WTC11 (cell line): ENCODE measurements at regions not wholly inside any gene's neighbourhood (a gene's known extent, or its start where the extent isn't known, plus 50 kb on each side); places are given as distances from the start of the nearest gene placed in this dataset.

ENCODE experiments used
- ATAC-seq: fragments of 200-7000 bp; cut with Tn5 transposase; 2 replicates; pipeline ENCODE4 v1.10.0; 2021; ENCODE audit warnings: mild to moderate bottlenecking, moderate library complexity
- CTCF ChIA-PET: fragments of 300-600 bp; sonication (Branson Sonifier 250); formaldehyde crosslinking; loops from one replicate; lab custom pipeline; 2021; ENCODE audit warnings: antibody characterized with exemption; lab: Charles Lee
- POLR2A ChIA-PET: fragments of 350-600 bp; sonication (Branson Sonifier 250); formaldehyde crosslinking; loops from one replicate; lab custom pipeline; 2021; ENCODE audit warnings: antibody characterized with exemption; lab: Charles Lee
- DNase-seq: peaks from one replicate; pipeline ENCODE4 v3.0.0; 2021; ENCODE audit warnings: low spot score
- H3K27ac Mint-ChIP-seq: 2 replicates; pipeline ENCODE4 v1.8.0; 2021; ENCODE audit warnings: mixed read lengths
- H3K27me3 Mint-ChIP-seq: 2 replicates; pipeline ENCODE4 v1.8.0; 2021; ENCODE audit warnings: low read depth, mild to moderate bottlenecking, moderate library complexity, mixed read lengths
- H3K36me3 Mint-ChIP-seq: 2 replicates; pipeline ENCODE4 v1.8.0; 2021; ENCODE audit warnings: mixed read lengths
- H3K4me1 Mint-ChIP-seq: 2 replicates; pipeline ENCODE4 v1.8.0; 2022; ENCODE audit warnings: mixed read lengths
- H3K4me3 Mint-ChIP-seq: 2 replicates; pipeline ENCODE4 v1.8.0; 2021; ENCODE audit warnings: mild to moderate bottlenecking, moderate library complexity, mixed read lengths
- H3K9me3 Mint-ChIP-seq: 2 replicates; pipeline ENCODE4 v1.8.0; 2021; ENCODE audit warnings: mixed read lengths
- ATF1 ChIP-seq: sonication (generic); formaldehyde crosslinking; IDR thresholded peaks from 2 replicates; pipeline ENCODE4 v1.8.1; 2023; ENCODE audit warnings: mild to moderate bottlenecking, moderate library complexity, missing genetic modification reagents
- ESRRA ChIP-seq: sonication (generic); formaldehyde crosslinking; IDR thresholded peaks from 2 replicates; pipeline ENCODE4 v1.8.1; 2022; ENCODE audit warnings: mild to moderate bottlenecking, missing genetic modification reagents, borderline replicate concordance
- MXD4 ChIP-seq: fragments of 250-450 bp; sonication (Bioruptor Pico); IDR thresholded peaks from 2 replicates; pipeline ENCODE4 v1.8.0; 2021; ENCODE audit warnings: mild to moderate bottlenecking, moderate library complexity, borderline replicate concordance
- NR2C2 ChIP-seq: sonication (generic); formaldehyde crosslinking; IDR thresholded peaks from 2 replicates; pipeline ENCODE4 v1.8.0; 2022; ENCODE audit warnings: mild to moderate bottlenecking, missing genetic modification reagents
- SMAD4 ChIP-seq: sonication (generic); formaldehyde crosslinking; IDR thresholded peaks from 2 replicates; pipeline ENCODE4 v1.8.0; 2022; ENCODE audit warnings: mild to moderate bottlenecking, missing genetic modification reagents
- TF ChIP-seq, protein P1 (sequence below): fragments of 250-450 bp; sonication (Bioruptor Pico); IDR thresholded peaks from 2 replicates; pipeline ENCODE4 v2.1.2; 2022; ENCODE audit warnings: mild to moderate bottlenecking, moderate library complexity
- TF ChIP-seq, protein P2 (sequence below): sonication (generic); formaldehyde crosslinking; conservative IDR thresholded peaks from 2 replicates; pipeline ENCODE4 v1.8.1; 2023; ENCODE audit warnings: mild to moderate bottlenecking, low read depth, missing genetic modification reagents, moderate library complexity
- TF ChIP-seq, protein P3 (sequence below): sonication (generic); formaldehyde crosslinking; IDR thresholded peaks from 2 replicates; pipeline ENCODE4 v1.8.1; 2022; ENCODE audit warnings: low read depth, mild to moderate bottlenecking, moderate library complexity, missing genetic modification reagents, borderline replicate concordance
- TF ChIP-seq, protein P4 (sequence below): sonication (generic); formaldehyde crosslinking; IDR thresholded peaks from 2 replicates; pipeline ENCODE4 v1.8.1; 2023; ENCODE audit warnings: mild to moderate bottlenecking, missing genetic modification reagents, moderate library complexity
- TF ChIP-seq, protein P5 (sequence below): sonication (generic); formaldehyde crosslinking; IDR thresholded peaks from 2 replicates; pipeline ENCODE4 v1.8.0; 2023; ENCODE audit warnings: missing genetic modification reagents, mild to moderate bottlenecking, borderline replicate concordance
- TF ChIP-seq, protein P6 (sequence below): sonication (generic); formaldehyde crosslinking; IDR thresholded peaks from 2 replicates; pipeline ENCODE4 v1.8.1; 2022; ENCODE audit warnings: missing genetic modification reagents, borderline replicate concordance
- TF ChIP-seq, protein P7 (sequence below): sonication (generic); formaldehyde crosslinking; IDR thresholded peaks from 2 replicates; pipeline ENCODE4 v1.8.1; 2023; ENCODE audit warnings: mild to moderate bottlenecking, missing genetic modification reagents

DNA sequence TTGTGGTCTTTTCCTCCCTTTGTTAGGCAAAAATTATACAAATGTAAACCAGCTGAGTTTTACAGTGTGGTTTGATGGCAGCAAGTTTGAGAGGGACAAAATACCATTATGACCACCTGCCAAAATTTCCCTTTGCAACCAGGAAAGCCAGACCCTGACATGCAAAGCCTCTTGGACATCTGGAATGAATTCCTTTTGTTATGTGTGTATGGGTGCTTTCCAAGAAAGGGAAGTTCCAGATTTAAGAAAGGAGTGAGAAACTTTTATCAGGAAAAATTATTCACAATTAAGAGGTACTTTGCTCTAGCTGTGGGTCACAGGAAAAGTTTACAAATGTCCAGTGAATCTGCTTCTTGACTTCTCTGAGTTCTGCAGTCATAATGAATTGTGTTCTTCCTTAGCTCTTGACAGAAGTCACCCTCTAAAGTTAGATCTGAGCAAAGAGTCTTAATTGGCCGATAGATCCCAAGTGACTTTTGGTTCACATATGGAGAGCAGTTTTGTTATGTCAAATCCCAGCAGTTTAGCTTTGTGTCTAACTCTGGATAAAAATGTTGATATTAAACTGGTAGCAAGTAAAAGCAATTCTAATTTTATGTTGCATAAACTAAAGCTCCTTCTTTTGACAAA, 295.9 kb upstream of the ZNF608 start (continued):
- TF ChIP-seq, protein P1, sequence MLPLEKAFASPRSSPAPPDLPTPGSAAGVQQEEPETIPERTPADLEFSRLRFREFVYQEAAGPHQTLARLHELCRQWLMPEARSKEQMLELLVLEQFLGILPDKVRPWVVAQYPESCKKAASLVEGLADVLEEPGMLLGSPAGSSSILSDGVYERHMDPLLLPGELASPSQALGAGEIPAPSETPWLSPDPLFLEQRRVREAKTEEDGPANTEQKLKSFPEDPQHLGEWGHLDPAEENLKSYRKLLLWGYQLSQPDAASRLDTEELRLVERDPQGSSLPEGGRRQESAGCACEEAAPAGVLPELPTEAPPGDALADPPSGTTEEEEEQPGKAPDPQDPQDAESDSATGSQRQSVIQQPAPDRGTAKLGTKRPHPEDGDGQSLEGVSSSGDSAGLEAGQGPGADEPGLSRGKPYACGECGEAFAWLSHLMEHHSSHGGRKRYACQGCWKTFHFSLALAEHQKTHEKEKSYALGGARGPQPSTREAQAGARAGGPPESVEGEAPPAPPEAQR (CRISPR knock-in tag): no peak
- no peak for TF ChIP-seq NR2C2 (CRISPR knock-in tag)
- TF ChIP-seq, protein P2, sequence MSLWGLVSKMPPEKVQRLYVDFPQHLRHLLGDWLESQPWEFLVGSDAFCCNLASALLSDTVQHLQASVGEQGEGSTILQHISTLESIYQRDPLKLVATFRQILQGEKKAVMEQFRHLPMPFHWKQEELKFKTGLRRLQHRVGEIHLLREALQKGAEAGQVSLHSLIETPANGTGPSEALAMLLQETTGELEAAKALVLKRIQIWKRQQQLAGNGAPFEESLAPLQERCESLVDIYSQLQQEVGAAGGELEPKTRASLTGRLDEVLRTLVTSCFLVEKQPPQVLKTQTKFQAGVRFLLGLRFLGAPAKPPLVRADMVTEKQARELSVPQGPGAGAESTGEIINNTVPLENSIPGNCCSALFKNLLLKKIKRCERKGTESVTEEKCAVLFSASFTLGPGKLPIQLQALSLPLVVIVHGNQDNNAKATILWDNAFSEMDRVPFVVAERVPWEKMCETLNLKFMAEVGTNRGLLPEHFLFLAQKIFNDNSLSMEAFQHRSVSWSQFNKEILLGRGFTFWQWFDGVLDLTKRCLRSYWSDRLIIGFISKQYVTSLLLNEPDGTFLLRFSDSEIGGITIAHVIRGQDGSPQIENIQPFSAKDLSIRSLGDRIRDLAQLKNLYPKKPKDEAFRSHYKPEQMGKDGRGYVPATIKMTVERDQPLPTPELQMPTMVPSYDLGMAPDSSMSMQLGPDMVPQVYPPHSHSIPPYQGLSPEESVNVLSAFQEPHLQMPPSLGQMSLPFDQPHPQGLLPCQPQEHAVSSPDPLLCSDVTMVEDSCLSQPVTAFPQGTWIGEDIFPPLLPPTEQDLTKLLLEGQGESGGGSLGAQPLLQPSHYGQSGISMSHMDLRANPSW: no peak
- TF ChIP-seq, all 79 proteins: peak for 0

DNA sequence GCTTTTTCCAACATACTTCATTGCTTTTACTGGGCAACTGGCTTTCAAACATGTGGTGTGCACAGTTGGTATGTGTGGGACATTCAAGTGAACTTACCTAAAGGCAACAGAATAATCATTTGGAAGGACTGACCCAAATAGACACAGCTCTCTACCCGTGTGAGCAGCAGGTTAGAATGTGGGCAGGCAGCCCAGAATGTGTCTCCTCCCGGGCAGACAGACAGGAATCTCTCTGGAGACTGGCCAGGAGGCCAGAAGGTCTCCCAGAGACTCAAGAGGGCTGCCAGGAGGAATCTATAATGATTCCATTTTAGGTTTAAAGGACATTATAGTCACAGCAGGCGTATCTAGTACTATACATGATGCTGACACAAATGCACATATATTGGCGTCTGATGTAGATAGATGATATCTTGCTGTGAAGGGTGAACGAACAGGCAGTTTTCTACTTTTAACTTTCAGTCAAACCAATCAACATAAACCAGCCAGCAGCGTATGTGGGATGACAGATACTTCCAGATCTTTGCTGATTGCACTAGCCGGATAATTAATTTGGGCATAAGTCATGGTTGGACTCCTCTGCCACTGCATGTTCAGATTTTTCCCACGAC, 297.4 kb upstream of the ZNF608 start:
- H3K9me3 Mint-ChIP-seq: peaks cover 5% of the 10 kb centered on the region; the same call in 1 of the 2 replicates
- POLR2A ChIA-PET: no interaction called here
- TF ChIP-seq, protein P3, sequence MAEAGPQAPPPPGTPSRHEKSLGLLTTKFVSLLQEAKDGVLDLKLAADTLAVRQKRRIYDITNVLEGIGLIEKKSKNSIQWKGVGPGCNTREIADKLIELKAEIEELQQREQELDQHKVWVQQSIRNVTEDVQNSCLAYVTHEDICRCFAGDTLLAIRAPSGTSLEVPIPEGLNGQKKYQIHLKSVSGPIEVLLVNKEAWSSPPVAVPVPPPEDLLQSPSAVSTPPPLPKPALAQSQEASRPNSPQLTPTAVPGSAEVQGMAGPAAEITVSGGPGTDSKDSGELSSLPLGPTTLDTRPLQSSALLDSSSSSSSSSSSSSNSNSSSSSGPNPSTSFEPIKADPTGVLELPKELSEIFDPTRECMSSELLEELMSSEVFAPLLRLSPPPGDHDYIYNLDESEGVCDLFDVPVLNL (CRISPR knock-in tag): no peak
- TF ChIP-seq, protein P4, sequence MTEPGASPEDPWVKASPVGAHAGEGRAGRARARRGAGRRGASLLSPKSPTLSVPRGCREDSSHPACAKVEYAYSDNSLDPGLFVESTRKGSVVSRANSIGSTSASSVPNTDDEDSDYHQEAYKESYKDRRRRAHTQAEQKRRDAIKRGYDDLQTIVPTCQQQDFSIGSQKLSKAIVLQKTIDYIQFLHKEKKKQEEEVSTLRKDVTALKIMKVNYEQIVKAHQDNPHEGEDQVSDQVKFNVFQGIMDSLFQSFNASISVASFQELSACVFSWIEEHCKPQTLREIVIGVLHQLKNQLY (CRISPR knock-in tag): no peak
- TF ChIP-seq NR2C2 (CRISPR knock-in tag) (no peak), ATF1 (no peak), SMAD4 (CRISPR knock-in tag) (no peak), ESRRA (no peak), MXD4 (CRISPR knock-in tag) (no peak)
- TF ChIP-seq, protein P5, sequence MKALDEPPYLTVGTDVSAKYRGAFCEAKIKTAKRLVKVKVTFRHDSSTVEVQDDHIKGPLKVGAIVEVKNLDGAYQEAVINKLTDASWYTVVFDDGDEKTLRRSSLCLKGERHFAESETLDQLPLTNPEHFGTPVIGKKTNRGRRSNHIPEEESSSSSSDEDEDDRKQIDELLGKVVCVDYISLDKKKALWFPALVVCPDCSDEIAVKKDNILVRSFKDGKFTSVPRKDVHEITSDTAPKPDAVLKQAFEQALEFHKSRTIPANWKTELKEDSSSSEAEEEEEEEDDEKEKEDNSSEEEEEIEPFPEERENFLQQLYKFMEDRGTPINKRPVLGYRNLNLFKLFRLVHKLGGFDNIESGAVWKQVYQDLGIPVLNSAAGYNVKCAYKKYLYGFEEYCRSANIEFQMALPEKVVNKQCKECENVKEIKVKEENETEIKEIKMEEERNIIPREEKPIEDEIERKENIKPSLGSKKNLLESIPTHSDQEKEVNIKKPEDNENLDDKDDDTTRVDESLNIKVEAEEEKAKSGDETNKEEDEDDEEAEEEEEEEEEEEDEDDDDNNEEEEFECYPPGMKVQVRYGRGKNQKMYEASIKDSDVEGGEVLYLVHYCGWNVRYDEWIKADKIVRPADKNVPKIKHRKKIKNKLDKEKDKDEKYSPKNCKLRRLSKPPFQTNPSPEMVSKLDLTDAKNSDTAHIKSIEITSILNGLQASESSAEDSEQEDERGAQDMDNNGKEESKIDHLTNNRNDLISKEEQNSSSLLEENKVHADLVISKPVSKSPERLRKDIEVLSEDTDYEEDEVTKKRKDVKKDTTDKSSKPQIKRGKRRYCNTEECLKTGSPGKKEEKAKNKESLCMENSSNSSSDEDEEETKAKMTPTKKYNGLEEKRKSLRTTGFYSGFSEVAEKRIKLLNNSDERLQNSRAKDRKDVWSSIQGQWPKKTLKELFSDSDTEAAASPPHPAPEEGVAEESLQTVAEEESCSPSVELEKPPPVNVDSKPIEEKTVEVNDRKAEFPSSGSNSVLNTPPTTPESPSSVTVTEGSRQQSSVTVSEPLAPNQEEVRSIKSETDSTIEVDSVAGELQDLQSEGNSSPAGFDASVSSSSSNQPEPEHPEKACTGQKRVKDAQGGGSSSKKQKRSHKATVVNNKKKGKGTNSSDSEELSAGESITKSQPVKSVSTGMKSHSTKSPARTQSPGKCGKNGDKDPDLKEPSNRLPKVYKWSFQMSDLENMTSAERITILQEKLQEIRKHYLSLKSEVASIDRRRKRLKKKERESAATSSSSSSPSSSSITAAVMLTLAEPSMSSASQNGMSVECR: no peak
- TF ChIP-seq, protein P6, sequence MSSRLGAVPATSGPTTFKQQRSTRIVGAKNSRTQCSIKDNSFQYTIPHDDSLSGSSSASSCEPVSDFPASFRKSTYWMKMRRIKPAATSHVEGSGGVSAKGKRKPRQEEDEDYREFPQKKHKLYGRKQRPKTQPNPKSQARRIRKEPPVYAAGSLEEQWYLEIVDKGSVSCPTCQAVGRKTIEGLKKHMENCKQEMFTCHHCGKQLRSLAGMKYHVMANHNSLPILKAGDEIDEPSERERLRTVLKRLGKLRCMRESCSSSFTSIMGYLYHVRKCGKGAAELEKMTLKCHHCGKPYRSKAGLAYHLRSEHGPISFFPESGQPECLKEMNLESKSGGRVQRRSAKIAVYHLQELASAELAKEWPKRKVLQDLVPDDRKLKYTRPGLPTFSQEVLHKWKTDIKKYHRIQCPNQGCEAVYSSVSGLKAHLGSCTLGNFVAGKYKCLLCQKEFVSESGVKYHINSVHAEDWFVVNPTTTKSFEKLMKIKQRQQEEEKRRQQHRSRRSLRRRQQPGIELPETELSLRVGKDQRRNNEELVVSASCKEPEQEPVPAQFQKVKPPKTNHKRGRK (CRISPR knock-in tag): no peak
- TF ChIP-seq, protein P7, sequence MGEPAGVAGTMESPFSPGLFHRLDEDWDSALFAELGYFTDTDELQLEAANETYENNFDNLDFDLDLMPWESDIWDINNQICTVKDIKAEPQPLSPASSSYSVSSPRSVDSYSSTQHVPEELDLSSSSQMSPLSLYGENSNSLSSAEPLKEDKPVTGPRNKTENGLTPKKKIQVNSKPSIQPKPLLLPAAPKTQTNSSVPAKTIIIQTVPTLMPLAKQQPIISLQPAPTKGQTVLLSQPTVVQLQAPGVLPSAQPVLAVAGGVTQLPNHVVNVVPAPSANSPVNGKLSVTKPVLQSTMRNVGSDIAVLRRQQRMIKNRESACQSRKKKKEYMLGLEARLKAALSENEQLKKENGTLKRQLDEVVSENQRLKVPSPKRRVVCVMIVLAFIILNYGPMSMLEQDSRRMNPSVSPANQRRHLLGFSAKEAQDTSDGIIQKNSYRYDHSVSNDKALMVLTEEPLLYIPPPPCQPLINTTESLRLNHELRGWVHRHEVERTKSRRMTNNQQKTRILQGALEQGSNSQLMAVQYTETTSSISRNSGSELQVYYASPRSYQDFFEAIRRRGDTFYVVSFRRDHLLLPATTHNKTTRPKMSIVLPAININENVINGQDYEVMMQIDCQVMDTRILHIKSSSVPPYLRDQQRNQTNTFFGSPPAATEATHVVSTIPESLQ (CRISPR knock-in tag): no peak
- TF ChIP-seq, all 79 proteins: peak for 0
- Mint-ChIP-seq H3K4me3 (no peak overlapping the region), H3K27ac (no peak overlapping the region), H3K4me1 (peaks cover 63% of the 10 kb centered on the region), H3K27me3 (no peaks in the 10 kb centered on the region; the same call in 1 of the 2 replicates), H3K36me3 (no peaks in the 10 kb centered on the region)
- ATAC-seq (no peak), DNase-seq (no peak)
- CTCF ChIA-PET: no interaction called here
